ENCODE measurements at regions not wholly inside any gene's neighbourhood (a gene's known extent, or its start where the extent isn't known, plus 50 kb on each side); places are given as distances from the start of the nearest gene placed in this dataset.

DNA sequence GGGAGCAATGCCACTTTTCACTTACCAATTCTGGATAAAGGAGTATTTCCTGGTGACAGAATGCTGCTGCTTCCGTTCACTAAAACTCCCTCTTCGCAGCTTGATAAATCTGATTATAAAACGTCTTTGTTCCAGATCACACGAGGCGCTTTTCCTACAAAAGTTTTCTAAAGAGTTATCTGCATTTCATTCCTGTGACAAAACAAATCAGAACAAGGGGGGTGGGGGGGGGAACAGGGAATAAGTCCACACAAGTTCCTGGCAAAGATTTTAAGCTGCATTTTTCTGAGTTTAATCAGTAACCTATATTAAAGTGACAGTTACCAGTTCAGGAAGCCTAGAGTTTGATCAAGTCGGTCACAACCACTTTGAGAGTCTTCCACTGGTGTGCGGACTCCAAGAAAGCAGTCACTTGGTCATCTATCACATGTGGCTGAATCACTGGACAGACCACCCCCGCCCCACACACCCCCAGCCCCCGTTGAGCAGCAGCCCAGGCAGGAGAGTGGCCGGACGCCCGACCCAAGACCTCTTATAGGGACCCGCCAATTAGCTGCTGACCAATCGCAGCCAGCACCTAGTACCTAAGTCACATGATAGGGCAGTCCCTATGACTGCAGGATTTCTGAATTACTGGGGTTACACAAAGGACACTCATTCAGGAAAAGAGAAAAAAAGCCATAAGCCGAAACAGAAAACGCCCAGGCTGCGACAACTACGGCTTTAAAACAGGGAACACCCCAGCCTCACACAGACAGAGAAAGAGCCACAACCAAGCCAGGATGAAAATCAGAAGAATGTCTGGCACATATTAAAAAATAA is 569.3 kb upstream of the DIPK2B start:
- peak overlapping the region; percentile 96 for H3K14ac ChIP-seq (replicated peaks; ENCODE audit: low read depth, low read length)
- H2BK120ac ChIP-seq (ENCODE audit: low read depth, low read length): peak overlapping the region; percentile 78
- 30% methylated on average over 2 of the region's 18 CpGs; no CpG with 5 or more reads in 1 of the 2 experiments for WGBS, 2 experiments (ENCODE audit: extremely low coverage in 2 of 2, insufficient read length in 1 of 2)
- H4K5ac ChIP-seq (ENCODE audit: low read depth, low read length): peak overlapping the region; percentile 86; the same call in 1 of the 2 replicates
- H3K9me1 ChIP-seq (ENCODE audit: insufficient read depth, low read length): no peaks in the 10 kb centered on the region
- peak overlapping the region; percentile 81 for H3K27ac ChIP-seq (ENCODE audit: insufficient read depth, low read length)
- 0 out of 3 replicates have a peak overlapping the region, but pooled peaks have one; percentile 33 for H2BK15ac ChIP-seq (ENCODE audit: low read depth, low read length)
- H2BK5ac ChIP-seq (ENCODE audit: low read depth, low read length, poor library complexity, severe bottlenecking): peak overlapping the region; percentile 87
- ChIA-PET CTCF (no interaction called here), POLR2A (ENCODE audit: unreplicated experiment) (interaction anchor here (0.6 to 2.1 kb wide), 12 partner anchors 11 to 869 kb away, joined by 3 to 17 read pairs (median 4); no protein-coding TSS in a partner anchor)
- no peaks in the 10 kb centered on the region for H3K79me1 ChIP-seq (ENCODE audit: low read depth in 1 of 2, low read length in 2 of 2)
- in situ Hi-C loops (cut with MboI; ENCODE audit: low sequenced_read_pairs) (no loop called here), dilution Hi-C loops (cut with HindIII; ENCODE audit: low sequenced_read_pairs, unreplicated experiment) (no loop called here), intact Hi-C loops (cut with micrococcal nuclease) (loop anchor here (2.0 to 10.0 kb wide), 6 partner anchors 33 to 637 kb away; no protein-coding TSS in a partner anchor)
- H3K27me3 ChIP-seq (ENCODE audit: control insufficient read depth, insufficient read depth, low read length): no peaks in the 10 kb centered on the region
- TF ChIP-seq POLR2A (IDR thresholded peaks at IDR 0.05; ENCODE audit: low read depth, low read length): peak; percentile 83
- TF ChIP-seq FOS (IDR thresholded peaks at IDR 0.05; ENCODE audit: low read depth, low read length): no peak
- no peak for TF ChIP-seq MXI1 (IDR thresholded peaks at IDR 0.05; ENCODE audit: borderline replicate concordance, low read depth, low read length)
- TF ChIP-seq RFX5 (IDR thresholded peaks at IDR 0.05; ENCODE audit: low read depth, low read length): no peak
- TF ChIP-seq MAFK (IDR thresholded peaks at IDR 0.05; ENCODE audit: low read depth, low read length): no peak
- peak; percentile 70 for TF ChIP-seq USF2 (IDR thresholded peaks at IDR 0.05; ENCODE audit: low read depth, low read length)
- TF ChIP-seq RCOR1 (IDR thresholded peaks at IDR 0.05; ENCODE audit: insufficient replicate concordance, low read length): no peak
- no peak for TF ChIP-seq CHD1 (IDR thresholded peaks at IDR 0.05; ENCODE audit: low read depth, low read length)
- peaks cover 5% of the 10 kb centered on the region; the same call in 1 of the 2 replicates for H3K4me1 ChIP-seq (ENCODE audit: control insufficient read depth, insufficient read depth, low read length)
- H3K9ac ChIP-seq (ENCODE audit: low read depth, low read length): peak overlapping the region; percentile 85
- no peaks in the 10 kb centered on the region for H3K9me3 ChIP-seq (ENCODE audit: control insufficient read depth, insufficient read depth, low read length)
- H2AK9ac ChIP-seq (replicated peaks; ENCODE audit: low read depth, low read length, poor library complexity): no peak overlapping the region
- 0 out of 2 replicates have a peak overlapping the region, but pooled peaks have one; percentile 35 for H2BK20ac ChIP-seq (ENCODE audit: low read depth, low read length)
- H3K23ac ChIP-seq (ENCODE audit: low read depth, low read length): peak overlapping the region; percentile 90
- no TSS peak for BruUV-seq (replicated peaks)
- H4K20me1 ChIP-seq (ENCODE audit: insufficient read depth, low read length): peaks cover 9% of the 10 kb centered on the region; the same call in 1 of the 2 replicates
- H3K4me3 ChIP-seq (ENCODE audit: insufficient read depth, low read depth, low read length): peak overlapping the region; percentile 68
- H3K18ac ChIP-seq (ENCODE audit: low read depth, low read length): peak overlapping the region; percentile 89
- peak overlapping the region; percentile 95 for H3K56ac ChIP-seq (ENCODE audit: extremely low read depth, insufficient read depth, low read length)
- DNase-seq (peak; percentile 91), ATAC-seq (ENCODE audit: low read depth) (peak; percentile 57)
- peak overlapping the region; percentile 67 to 92 for H4K8ac ChIP-seq (ENCODE audit: low read depth in 2 of 2, low read length in 2 of 2)
- peak overlapping the region; percentile 93; the same call in 1 of the 2 replicates for H3K4me2 ChIP-seq (ENCODE audit: low read depth, low read length)
- no peak overlapping the region for H2AFZ ChIP-seq (replicated peaks; ENCODE audit: low read length, poor library complexity)
- H4K91ac ChIP-seq (ENCODE audit: insufficient read depth, low read depth, low read length): peak overlapping the region; percentile 56
- H3K4ac ChIP-seq (ENCODE audit: low read depth, low read length): peak overlapping the region; percentile 74; the same call in 1 of the 2 replicates
- peaks cover 2% of the 10 kb centered on the region; the same call in 1 of the 2 replicates for H3K36me3 ChIP-seq (ENCODE audit: control insufficient read depth, insufficient read depth, low read length)
- H2AK5ac ChIP-seq (ENCODE audit: low read depth, low read length): no peak overlapping the region

Data from IMR-90 (cell line).